ENCODE measurements at regions not wholly inside any gene's neighbourhood (a gene's known extent, or its start where the extent isn't known, plus 50 kb on each side); places are given as distances from the start of the nearest gene placed in this dataset.
"Not testable (repeated sequence)": the region's sequence is repeated elsewhere in the genome, so short reads cannot be mapped to it uniquely, and the experiment has no call there.

- peaks cover 4% of the 10 kb centered on the region for H3K4me1 ChIP-seq (ENCODE audit: control insufficient read depth, insufficient read depth, low read length)
- H3K27me3 ChIP-seq (ENCODE audit: control insufficient read depth, insufficient read depth, low read length) = no peaks in the 10 kb centered on the region
- no peak overlapping the region for H3K27ac ChIP-seq (ENCODE audit: low read depth, low read length)
- no peaks in the 10 kb centered on the region for H3K36me3 ChIP-seq (ENCODE audit: control insufficient read depth, insufficient read depth, low read length)
- peaks cover 14% of the 10 kb centered on the region for H3K9me3 ChIP-seq (ENCODE audit: control insufficient read depth, insufficient read depth, low read depth, low read length)
- no peak overlapping the region for H3K9ac ChIP-seq (ENCODE audit: low read length)
- no peak overlapping the region for H3K4me3 ChIP-seq (ENCODE audit: low read depth, low read length)
Measured at GRCh38 chr17:54339731-54340130, 517.0 kb downstream of the KIF2B start.

GRCh38 chr17:54347495-54347894 lies 524.8 kb downstream of the KIF2B start:
- Histone ChIP-seq H3K27ac (ENCODE audit: low read depth, low read length) (no peak overlapping the region; the same call in 1 of the 2 replicates), H3K27me3 (ENCODE audit: control insufficient read depth, insufficient read depth, low read length) (no peaks in the 10 kb centered on the region), H3K9ac (ENCODE audit: low read length) (no peak overlapping the region), H3K9me3 (ENCODE audit: control insufficient read depth, insufficient read depth, low read depth, low read length) (peaks cover 13% of the 10 kb centered on the region), H3K4me1 (ENCODE audit: control insufficient read depth, insufficient read depth, low read length) (peaks cover 22% of the 10 kb centered on the region), H3K4me3 (ENCODE audit: low read depth, low read length) (no peak overlapping the region), H3K36me3 (ENCODE audit: control insufficient read depth, insufficient read depth, low read length) (no peaks in the 10 kb centered on the region)

GRCh38 chr17:54348234-54348633 lies 525.5 kb downstream of the KIF2B start:
- Histone ChIP-seq H3K4me3 (ENCODE audit: low read depth, low read length) (no peak overlapping the region), H3K27me3 (ENCODE audit: control insufficient read depth, insufficient read depth, low read length) (no peaks in the 10 kb centered on the region), H3K36me3 (ENCODE audit: control insufficient read depth, insufficient read depth, low read length) (no peaks in the 10 kb centered on the region), H3K9me3 (ENCODE audit: control insufficient read depth, insufficient read depth, low read depth, low read length) (peaks cover 13% of the 10 kb centered on the region), H3K27ac (ENCODE audit: low read depth, low read length) (no peak overlapping the region), H3K4me1 (ENCODE audit: control insufficient read depth, insufficient read depth, low read length) (peaks cover 22% of the 10 kb centered on the region), H3K9ac (ENCODE audit: low read length) (no peak overlapping the region)

GRCh38 chr17:54353789-54354525 lies 531.2 kb downstream of the KIF2B start:
- no peaks in the 10 kb centered on the region for H3K27me3 ChIP-seq (ENCODE audit: control insufficient read depth, insufficient read depth, low read length)

GRCh38 chr17:54361073-54361472 lies 538.3 kb downstream of the KIF2B start:
- peaks cover 27% of the 10 kb centered on the region for H3K9me3 ChIP-seq (ENCODE audit: control insufficient read depth, insufficient read depth, low read depth, low read length)
- not testable (repeated sequence) for H3K4me3 ChIP-seq (ENCODE audit: low read depth, low read length); H3K27me3 ChIP-seq (ENCODE audit: control insufficient read depth, insufficient read depth, low read length); H3K36me3 ChIP-seq (ENCODE audit: control insufficient read depth, insufficient read depth, low read length); H3K9ac ChIP-seq (ENCODE audit: low read length)
- 0 out of 2 replicates have a peak overlapping the region, but pooled peaks have one; percentile 40 for H3K27ac ChIP-seq (ENCODE audit: low read depth, low read length)
- H3K4me1 ChIP-seq (ENCODE audit: control insufficient read depth, insufficient read depth, low read length) = peaks cover 11% of the 10 kb centered on the region; the same call in 1 of the 2 replicates

More at GRCh38 chr17:54353789-54354525, 531.2 kb downstream of the KIF2B start:
- H3K27ac ChIP-seq (ENCODE audit: low read depth, low read length) = no peak overlapping the region
- no peak overlapping the region for H3K4me3 ChIP-seq (ENCODE audit: low read depth, low read length)
- H3K36me3 ChIP-seq (ENCODE audit: control insufficient read depth, insufficient read depth, low read length) = no peaks in the 10 kb centered on the region; the same call in 1 of the 2 replicates
- no peak overlapping the region for H3K9ac ChIP-seq (ENCODE audit: low read length)
- H3K9me3 ChIP-seq (ENCODE audit: control insufficient read depth, insufficient read depth, low read depth, low read length) = peaks cover 32% of the 10 kb centered on the region
- no peaks in the 10 kb centered on the region for H3K4me1 ChIP-seq (ENCODE audit: control insufficient read depth, insufficient read depth, low read length)

- Histone ChIP-seq H3K9me3 (ENCODE audit: control insufficient read depth, insufficient read depth, low read depth, low read length) (peaks cover 13% of the 10 kb centered on the region), H3K4me1 (ENCODE audit: control insufficient read depth, insufficient read depth, low read length) (peaks cover 6% of the 10 kb centered on the region), H3K9ac (ENCODE audit: low read length) (no peak overlapping the region), H3K27me3 (ENCODE audit: control insufficient read depth, insufficient read depth, low read length) (no peaks in the 10 kb centered on the region), H3K36me3 (ENCODE audit: control insufficient read depth, insufficient read depth, low read length) (peaks cover 2% of the 10 kb centered on the region; the same call in 1 of the 2 replicates), H3K4me3 (ENCODE audit: low read depth, low read length) (no peak overlapping the region), H3K27ac (ENCODE audit: low read depth, low read length) (no peak overlapping the region)
Measured at GRCh38 chr17:54368906-54369305, 531.7 kb upstream of the TOM1L1 start.

GRCh38 chr17:54372069-54372749 lies 528.4 kb upstream of the TOM1L1 start:
- H3K27me3 ChIP-seq (ENCODE audit: control insufficient read depth, insufficient read depth, low read length) = no peaks in the 10 kb centered on the region
- peaks cover 13% of the 10 kb centered on the region for H3K9me3 ChIP-seq (ENCODE audit: control insufficient read depth, insufficient read depth, low read depth, low read length)
- H3K36me3 ChIP-seq (ENCODE audit: control insufficient read depth, insufficient read depth, low read length) = peaks cover 2% of the 10 kb centered on the region; the same call in 1 of the 2 replicates
- 0 out of 2 replicates have a peak overlapping the region, but pooled peaks have one; percentile 13 for H3K27ac ChIP-seq (ENCODE audit: low read depth, low read length)
- peaks cover 6% of the 10 kb centered on the region for H3K4me1 ChIP-seq (ENCODE audit: control insufficient read depth, insufficient read depth, low read length)
- H3K9ac ChIP-seq (ENCODE audit: low read length) = no peak overlapping the region
- no peak overlapping the region for H3K4me3 ChIP-seq (ENCODE audit: low read depth, low read length)

- H3K9me3 ChIP-seq (ENCODE audit: control insufficient read depth, insufficient read depth, low read depth, low read length) = peaks cover 11% of the 10 kb centered on the region
- no peak overlapping the region for H3K27ac ChIP-seq (ENCODE audit: low read depth, low read length)
- peaks cover 2% of the 10 kb centered on the region; the same call in 1 of the 2 replicates for H3K36me3 ChIP-seq (ENCODE audit: control insufficient read depth, insufficient read depth, low read length)
- H3K9ac ChIP-seq (ENCODE audit: low read length) = no peak overlapping the region
- no peaks in the 10 kb centered on the region for H3K27me3 ChIP-seq (ENCODE audit: control insufficient read depth, insufficient read depth, low read length)
- H3K4me1 ChIP-seq (ENCODE audit: control insufficient read depth, insufficient read depth, low read length) = peaks cover 6% of the 10 kb centered on the region
- H3K4me3 ChIP-seq (ENCODE audit: low read depth, low read length) = no peak overlapping the region
Measured at GRCh38 chr17:54373970-54374369, 526.7 kb upstream of the TOM1L1 start.

GRCh38 chr17:54376409-54376808 lies 524.2 kb upstream of the TOM1L1 start:
- H3K36me3 ChIP-seq (ENCODE audit: control insufficient read depth, insufficient read depth, low read length); H3K4me1 ChIP-seq (ENCODE audit: control insufficient read depth, insufficient read depth, low read length); H3K27me3 ChIP-seq (ENCODE audit: control insufficient read depth, insufficient read depth, low read length); H3K27ac ChIP-seq (ENCODE audit: low read depth, low read length); H3K9me3 ChIP-seq (ENCODE audit: control insufficient read depth, insufficient read depth, low read depth, low read length); H3K9ac ChIP-seq (ENCODE audit: low read length); H3K4me3 ChIP-seq (ENCODE audit: low read depth, low read length): not testable (repeated sequence)

- Histone ChIP-seq H3K27ac (ENCODE audit: low read depth, low read length) (no peak overlapping the region), H3K9ac (ENCODE audit: low read length) (no peak overlapping the region), H3K4me3 (ENCODE audit: low read depth, low read length) (no peak overlapping the region), H3K9me3 (ENCODE audit: control insufficient read depth, insufficient read depth, low read depth, low read length) (no peaks in the 10 kb centered on the region), H3K4me1 (ENCODE audit: control insufficient read depth, insufficient read depth, low read length) (no peaks in the 10 kb centered on the region), H3K27me3 (ENCODE audit: control insufficient read depth, insufficient read depth, low read length) (no peaks in the 10 kb centered on the region), H3K36me3 (ENCODE audit: control insufficient read depth, insufficient read depth, low read length) (no peaks in the 10 kb centered on the region)
Measured at GRCh38 chr17:54381482-54381881, 519.2 kb upstream of the TOM1L1 start.

GRCh38 chr17:54404259-54404658 lies 496.4 kb upstream of the TOM1L1 start:
- Histone ChIP-seq H3K27me3 (ENCODE audit: control insufficient read depth, insufficient read depth, low read length) (no peaks in the 10 kb centered on the region), H3K9ac (ENCODE audit: low read length) (no peak overlapping the region), H3K4me3 (ENCODE audit: low read depth, low read length) (no peak overlapping the region), H3K9me3 (ENCODE audit: control insufficient read depth, insufficient read depth, low read depth, low read length) (no peaks in the 10 kb centered on the region), H3K36me3 (ENCODE audit: control insufficient read depth, insufficient read depth, low read length) (no peaks in the 10 kb centered on the region), H3K27ac (ENCODE audit: low read depth, low read length) (no peak overlapping the region), H3K4me1 (ENCODE audit: control insufficient read depth, insufficient read depth, low read length) (no peaks in the 10 kb centered on the region)
